CD14-positive monocyte (primary cell): ENCODE measurements at regions not wholly inside any gene's neighbourhood (a gene's known extent, or its start where the extent isn't known, plus 50 kb on each side); places are given as distances from the start of the nearest gene placed in this dataset.
"Not testable (repeated sequence)": the region's sequence is repeated elsewhere in the genome, so short reads cannot be mapped to it uniquely, and the experiment has no call there.

Experiments
- DNase-seq, 3 donors: peaks; one replicate each; pipeline ENCODE4 v3.0.0-alpha.2; 2011 to 2022
- H2AFZ ChIP-seq: 2 replicates; pipeline ENCODE4 v1.6.0; 2012; ENCODE audit warnings: mild to moderate bottlenecking, low read depth, low read length, inconsistent platforms; ENCODE audit not compliant: insufficient read depth, poor library complexity, severe bottlenecking
- H3K27ac ChIP-seq, 2 donors: 1 replicate in 1 of 2; 2 replicates in 1 of 2; pipeline ENCODE4 v1.5.1; 2012 to 2013; ENCODE audit warnings: low read length in 2 of 2, control low read depth in 1 of 2, inconsistent platforms in 1 of 2, low read depth in 1 of 2, mild to moderate bottlenecking in 1 of 2
- H3K27me3 ChIP-seq, 2 donors: one replicate each; pipeline versions ENCODE4 v1.6.0 to v1.6.1; 2011 to 2013; ENCODE audit warnings: low read length in 2 of 2; ENCODE audit not compliant: control insufficient read depth in 2 of 2, insufficient read depth in 2 of 2
- H3K36me3 ChIP-seq, 2 donors: replicated peaks in 1 of 2; 1 replicate in 1 of 2; 2 replicates in 1 of 2; pipeline versions ENCODE4 v1.5.1 to v1.6.1; 2012 to 2013; ENCODE audit warnings: low read length in 2 of 2, control low read depth in 1 of 2, inconsistent platforms in 1 of 2, mild to moderate bottlenecking in 1 of 2; ENCODE audit not compliant: insufficient read depth in 2 of 2, control insufficient read depth in 1 of 2
- H3K4me1 ChIP-seq, 2 donors: 1 replicate in 1 of 2; 2 replicates in 1 of 2; pipeline versions ENCODE4 v1.5.1 to v1.6.1; 2012 to 2013; ENCODE audit warnings: low read length in 2 of 2, control low read depth in 1 of 2, inconsistent platforms in 1 of 2, mild to moderate bottlenecking in 1 of 2, moderate library complexity in 1 of 2; ENCODE audit not compliant: insufficient read depth in 2 of 2, control insufficient read depth in 1 of 2
- H3K4me2 ChIP-seq: replicated peaks from 2 replicates; pipeline ENCODE3; 2012; ENCODE audit warnings: low read length, moderate library complexity, mild to moderate bottlenecking; ENCODE audit not compliant: poor library complexity, severe bottlenecking; ENCODE audit errors: extremely low read depth
- H3K4me3 ChIP-seq, 3 experiments: fragments of 200-600 bp in 1 of 3; sonication (generic) in 1 of 3; replicated peaks in 1 of 3; 1 replicate in 2 of 3; 2 replicates in 1 of 3; pipeline ENCODE4 v1.5.1; 2011 to 2013; ENCODE audit warnings: low read length in 3 of 3, mild to moderate bottlenecking in 3 of 3, control low read depth in 2 of 3, low read depth in 2 of 3, inconsistent platforms in 1 of 3, moderate library complexity in 1 of 3
- H3K79me2 ChIP-seq: 2 replicates; pipeline ENCODE4 v1.6.0; 2012; ENCODE audit warnings: mild to moderate bottlenecking, control low read depth, inconsistent platforms, low read length, moderate library complexity; ENCODE audit not compliant: insufficient read depth
- H3K9ac ChIP-seq: 2 replicates; pipeline ENCODE4 v1.6.0; 2017; ENCODE audit warnings: low read length, mild to moderate bottlenecking; ENCODE audit not compliant: insufficient read depth, poor library complexity, severe bottlenecking
- H3K9me3 ChIP-seq, 2 donors: replicated peaks in 1 of 2; 1 replicate in 1 of 2; 2 replicates in 1 of 2; pipeline versions ENCODE4 v1.5.1 to v1.6.1; 2012 to 2013; ENCODE audit warnings: low read length in 2 of 2, control low read depth in 1 of 2; ENCODE audit not compliant: control insufficient read depth in 1 of 2, insufficient read depth in 1 of 2
- H4K20me1 ChIP-seq: 2 replicates; pipeline ENCODE4 v1.6.0; 2012; ENCODE audit warnings: mild to moderate bottlenecking, low read length, control low read depth, moderate library complexity; ENCODE audit not compliant: insufficient read depth
- H3K27ac Mint-ChIP-seq, 7 donors: one replicate each; pipeline ENCODE4 v1.8.0; 2020; ENCODE audit warnings: mild to moderate bottlenecking in 7 of 7, mixed read lengths in 7 of 7, moderate library complexity in 6 of 7, inconsistent platforms in 2 of 7
- H3K27me3 Mint-ChIP-seq, 3 donors: one replicate each; pipeline ENCODE4 v1.8.0; 2021 to 2022; ENCODE audit warnings: low read depth in 3 of 3, mild to moderate bottlenecking in 3 of 3, mixed read lengths in 3 of 3, moderate library complexity in 3 of 3, inconsistent platforms in 1 of 3
- H3K36me3 Mint-ChIP-seq, 2 donors: one replicate each; pipeline ENCODE4 v1.8.0; 2020; ENCODE audit warnings: mixed read lengths in 2 of 2, inconsistent platforms in 1 of 2, mild to moderate bottlenecking in 1 of 2
- H3K4me1 Mint-ChIP-seq: one replicate; pipeline ENCODE4 v1.8.0; 2020; ENCODE audit warnings: mild to moderate bottlenecking, mixed read lengths
- H3K4me3 Mint-ChIP-seq, 2 donors: one replicate each; pipeline ENCODE4 v1.8.0; 2020; ENCODE audit warnings: mild to moderate bottlenecking in 2 of 2, mixed read lengths in 2 of 2, moderate library complexity in 1 of 2
- H3K9me3 Mint-ChIP-seq, 7 donors: one replicate each; pipeline ENCODE4 v1.8.0; 2020 to 2022; ENCODE audit warnings: mixed read lengths in 7 of 7, mild to moderate bottlenecking in 6 of 7, moderate library complexity in 6 of 7, inconsistent platforms in 2 of 7
- WGBS: methylation state at CpG from one replicate; pipeline ENCODE4 v1.1.5; 2013; ENCODE audit warnings: missing lambda C conversion rate; ENCODE audit not compliant: insufficient coverage; 5-methylcytosine and 5-hydroxymethylcytosine counted together
- intact Hi-C, 2 donors: fragments of 100-400 bp; cut with micrococcal nuclease; formaldehyde crosslinking; loops; one replicate each; pipeline versions ENCODE4 v1.15.0 to v1.15.1; 2023
- TF ChIP-seq, protein P1 (sequence below): fragments of 200-600 bp; IDR thresholded peaks from one replicate; pipeline ENCODE4 v1.8.0; 2022; ENCODE audit warnings: antibody characterized with exemption, mild to moderate bottlenecking

DNA sequence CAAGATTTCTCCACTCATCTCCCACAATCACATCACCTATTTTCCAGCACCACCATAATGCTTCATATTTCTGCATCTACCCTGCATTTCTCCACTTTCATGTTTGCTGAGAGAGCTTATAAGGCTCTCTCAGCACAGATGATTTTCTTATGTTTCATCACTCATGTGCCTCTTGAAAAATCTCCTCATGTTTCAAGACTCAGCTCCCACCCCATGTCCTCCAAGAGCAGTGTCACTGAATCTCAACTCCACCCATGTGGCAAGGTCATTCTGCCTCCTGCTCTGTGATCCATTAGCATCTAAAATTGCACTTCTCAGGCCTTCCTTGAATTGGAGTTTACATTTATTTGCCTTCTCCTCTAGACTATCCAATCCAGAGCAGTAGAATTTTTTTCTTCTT, 178.7 kb upstream of the IRAK1BP1 start:
- Histone ChIP-seq H4K20me1 (no peaks in the 10 kb centered on the region), H3K4me1 (no peaks in the 10 kb centered on the region), H3K4me2 (no peak overlapping the region), H3K36me3 (no peaks in the 10 kb centered on the region), H3K9ac (no peak overlapping the region), H3K4me3 (no peak overlapping the region), H2AFZ (no peak overlapping the region), H3K79me2 (no peaks in the 10 kb centered on the region), H3K27me3 (no peaks in the 10 kb centered on the region), H3K9me3 (no peaks in the 10 kb centered on the region), H3K27ac (no peak overlapping the region)
- Mint-ChIP-seq H3K9me3 (peaks cover 0 to 2% (median 2%) of the 10 kb centered on the region in 7 donors), H3K4me1 (no peaks in the 10 kb centered on the region), H3K27ac (no peak overlapping the region), H3K36me3 (no peaks in the 10 kb centered on the region), H3K4me3 (no peak overlapping the region), H3K27me3 (no peaks in the 10 kb centered on the region)
- intact Hi-C loops: no loop called here
- no peak for DNase-seq
- TF ChIP-seq, protein P1, sequence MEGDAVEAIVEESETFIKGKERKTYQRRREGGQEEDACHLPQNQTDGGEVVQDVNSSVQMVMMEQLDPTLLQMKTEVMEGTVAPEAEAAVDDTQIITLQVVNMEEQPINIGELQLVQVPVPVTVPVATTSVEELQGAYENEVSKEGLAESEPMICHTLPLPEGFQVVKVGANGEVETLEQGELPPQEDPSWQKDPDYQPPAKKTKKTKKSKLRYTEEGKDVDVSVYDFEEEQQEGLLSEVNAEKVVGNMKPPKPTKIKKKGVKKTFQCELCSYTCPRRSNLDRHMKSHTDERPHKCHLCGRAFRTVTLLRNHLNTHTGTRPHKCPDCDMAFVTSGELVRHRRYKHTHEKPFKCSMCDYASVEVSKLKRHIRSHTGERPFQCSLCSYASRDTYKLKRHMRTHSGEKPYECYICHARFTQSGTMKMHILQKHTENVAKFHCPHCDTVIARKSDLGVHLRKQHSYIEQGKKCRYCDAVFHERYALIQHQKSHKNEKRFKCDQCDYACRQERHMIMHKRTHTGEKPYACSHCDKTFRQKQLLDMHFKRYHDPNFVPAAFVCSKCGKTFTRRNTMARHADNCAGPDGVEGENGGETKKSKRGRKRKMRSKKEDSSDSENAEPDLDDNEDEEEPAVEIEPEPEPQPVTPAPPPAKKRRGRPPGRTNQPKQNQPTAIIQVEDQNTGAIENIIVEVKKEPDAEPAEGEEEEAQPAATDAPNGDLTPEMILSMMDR: no peak

DNA sequence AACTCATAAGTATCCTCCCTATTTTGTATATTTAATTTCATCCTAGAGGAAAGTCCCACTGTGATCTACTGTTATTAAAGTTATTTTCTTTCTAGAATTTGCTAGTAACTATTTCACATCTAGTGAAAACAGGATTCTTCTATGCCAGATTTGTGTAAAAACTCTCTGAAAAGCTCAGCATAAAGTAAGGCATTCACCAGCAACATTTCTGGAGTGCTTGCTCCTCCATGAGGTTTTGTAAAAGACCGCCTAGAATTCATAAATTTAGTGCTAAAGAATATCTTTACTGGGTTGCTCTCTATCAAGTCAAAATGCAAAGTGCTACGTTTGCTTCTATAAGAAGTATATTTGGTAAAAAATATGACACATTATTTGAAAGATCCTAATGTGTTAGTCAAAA, 173.5 kb upstream of the IRAK1BP1 start:
- TF ChIP-seq, protein P1: no peak
- peaks cover 0 to 1% (median 0%) of the 10 kb centered on the region in 3 donors for H3K27me3 Mint-ChIP-seq
- Histone ChIP-seq H3K4me3 (no peak overlapping the region), H3K9ac (no peak overlapping the region), H2AFZ (no peak overlapping the region), H3K4me2 (no peak overlapping the region), H3K36me3 (no peaks in the 10 kb centered on the region), H3K9me3 (peaks cover 0 to 9% of the 10 kb centered on the region in 2 donors), H3K79me2 (no peaks in the 10 kb centered on the region), H3K27ac (no peak overlapping the region), H4K20me1 (no peaks in the 10 kb centered on the region), H3K4me1 (no peaks in the 10 kb centered on the region), H3K27me3 (no peaks in the 10 kb centered on the region)
- H3K27ac Mint-ChIP-seq: no peak overlapping the region
- no peaks in the 10 kb centered on the region for H3K36me3 Mint-ChIP-seq
- WGBS: no CpG with 5 or more reads among the region's 2 CpGs
- no peak overlapping the region for H3K4me3 Mint-ChIP-seq
- no peak for DNase-seq
- intact Hi-C loops: no loop called here
- H3K4me1 Mint-ChIP-seq: no peaks in the 10 kb centered on the region
- peaks cover 0 to 18% (median 13%) of the 10 kb centered on the region in 7 donors for H3K9me3 Mint-ChIP-seq

DNA sequence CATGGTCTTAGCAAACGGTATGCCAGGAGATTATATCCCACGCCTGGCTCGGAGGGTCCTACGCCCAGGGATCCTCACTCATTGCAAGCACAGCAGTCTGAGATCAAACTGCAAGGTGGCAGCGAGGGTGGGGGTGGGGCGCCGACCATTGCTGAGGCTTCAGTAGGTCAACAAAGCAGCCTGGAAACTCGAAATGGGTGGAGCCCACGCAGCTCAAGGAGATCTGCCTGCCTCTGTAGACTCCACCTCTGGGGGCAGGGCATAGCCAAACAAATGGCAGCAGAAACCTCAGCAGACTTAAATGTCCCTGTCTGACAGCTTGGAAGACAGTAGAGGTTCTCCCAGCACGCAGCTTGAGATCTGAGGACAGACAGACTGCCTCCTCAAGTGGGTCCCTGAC, 172.7 kb upstream of the IRAK1BP1 start:
- H3K4me3 ChIP-seq, H3K27ac ChIP-seq, intact Hi-C loops, H4K20me1 ChIP-seq, H3K27me3 Mint-ChIP-seq, H3K79me2 ChIP-seq, H3K4me1 ChIP-seq, H3K36me3 Mint-ChIP-seq, H2AFZ ChIP-seq, H3K9ac ChIP-seq, H3K36me3 ChIP-seq, DNase-seq, H3K9me3 ChIP-seq, H3K27me3 ChIP-seq, H3K4me2 ChIP-seq, H3K4me3 Mint-ChIP-seq, H3K4me1 Mint-ChIP-seq: not testable (repeated sequence)
- 91% methylated on average over 10 of the region's 10 CpGs for WGBS
- Mint-ChIP-seq H3K27ac (peak overlapping the region in 1 of 7 donors; percentile 68), H3K9me3 (peaks cover 0 to 20% (median 13%) of the 10 kb centered on the region in 7 donors)
